Choroid plexus epithelial cell (primary cell): ENCODE measurements at regions not wholly inside any gene's neighbourhood (a gene's known extent, or its start where the extent isn't known, plus 50 kb on each side); places are given as distances from the start of the nearest gene placed in this dataset.
"Not testable (repeated sequence)": the region's sequence is repeated elsewhere in the genome, so short reads cannot be mapped to it uniquely, and the experiment has no call there.

Experiments used
- DNase-seq: peaks from one replicate; pipeline ENCODE4 v3.0.0-alpha.2; 2010; ENCODE audit warnings: low read depth
- H3K4me3 ChIP-seq: 2 replicates; pipeline ENCODE4 v1.5.1; 2011; ENCODE audit warnings: low read depth, mild to moderate bottlenecking, control low read depth, low read length, moderate library complexity
- CTCF ChIP-seq: conservative IDR thresholded peaks from 2 replicates; pipeline ENCODE4 v1.5.1; 2011; ENCODE audit warnings: low read depth, mild to moderate bottlenecking, control low read depth, inconsistent platforms, low read length, moderate library complexity

GRCh38 chr5:44991693-44992092 lies 182.9 kb downstream of the MRPS30 start:
- no peak overlapping the region for H3K4me3 ChIP-seq
- no peak for TF ChIP-seq CTCF
- DNase-seq, result no peak

- no peak for DNase-seq
- TF ChIP-seq CTCF, result no peak
- H3K4me3 ChIP-seq, result no peak overlapping the region
Observed at GRCh38 chr5:44993286-44993685, 184.5 kb downstream of the MRPS30 start.

GRCh38 chr5:44997506-44997905 lies 188.8 kb downstream of the MRPS30 start:
- no peak for DNase-seq
- TF ChIP-seq CTCF, result no peak
- no peak overlapping the region for H3K4me3 ChIP-seq

GRCh38 chr5:45007102-45007501 lies 198.4 kb downstream of the MRPS30 start:
- H3K4me3 ChIP-seq, DNase-seq: not testable (repeated sequence)

- H3K4me3 ChIP-seq, result no peak overlapping the region
- TF ChIP-seq CTCF, result no peak
- DNase-seq, result no peak
Observed at GRCh38 chr5:45017568-45017967, 208.8 kb downstream of the MRPS30 start.

GRCh38 chr5:45029553-45029952 lies 220.8 kb downstream of the MRPS30 start:
- no peak for TF ChIP-seq CTCF
- no peak overlapping the region for H3K4me3 ChIP-seq
- DNase-seq, result no peak

- DNase-seq, result no peak
- no peak for TF ChIP-seq CTCF
- H3K4me3 ChIP-seq, result no peak overlapping the region
Observed at GRCh38 chr5:45035991-45036390, 227.2 kb downstream of the MRPS30 start.

- no peak overlapping the region for H3K4me3 ChIP-seq
- no peak for TF ChIP-seq CTCF
- no peak for DNase-seq
Observed at GRCh38 chr5:45037927-45038326, 229.2 kb downstream of the MRPS30 start.
